ENCODE measurements at regions not wholly inside any gene's neighbourhood (a gene's known extent, or its start where the extent isn't known, plus 50 kb on each side); places are given as distances from the start of the nearest gene placed in this dataset.

GRCh38 chr1:29784276-29785136, 548.2 kb downstream of the PTPRU start:
- no peak overlapping the region for H3K9ac ChIP-seq (ENCODE audit: low read length)
- no peak overlapping the region for H3K4me3 ChIP-seq (ENCODE audit: low read length)
- H3K27me3 ChIP-seq (ENCODE audit: control insufficient read depth, insufficient read depth, low read length): peaks cover 6% of the 10 kb centered on the region
- no peak overlapping the region for H3K27ac ChIP-seq (ENCODE audit: low read depth, low read length)
- no peaks in the 10 kb centered on the region for H3K4me1 ChIP-seq (ENCODE audit: control insufficient read depth, insufficient read depth, low read length)
- no peaks in the 10 kb centered on the region for H3K36me3 ChIP-seq (ENCODE audit: control insufficient read depth, insufficient read depth, low read length)

GRCh38 chr1:29783508-29784275, 547.4 kb downstream of the PTPRU start:
- H3K27ac ChIP-seq (ENCODE audit: low read depth, low read length): no peak overlapping the region
- no peak overlapping the region for H3K4me3 ChIP-seq (ENCODE audit: low read length)
- no peaks in the 10 kb centered on the region for H3K36me3 ChIP-seq (ENCODE audit: control insufficient read depth, insufficient read depth, low read length)
- no peaks in the 10 kb centered on the region for H3K4me1 ChIP-seq (ENCODE audit: control insufficient read depth, insufficient read depth, low read length)
- H3K27me3 ChIP-seq (ENCODE audit: control insufficient read depth, insufficient read depth, low read length): peaks cover 6% of the 10 kb centered on the region
- no peak overlapping the region for H3K9ac ChIP-seq (ENCODE audit: low read length)

- Histone ChIP-seq H3K4me1 (ENCODE audit: control insufficient read depth, insufficient read depth, low read length) (no peaks in the 10 kb centered on the region), H3K4me3 (ENCODE audit: low read length) (no peak overlapping the region), H3K27me3 (ENCODE audit: control insufficient read depth, insufficient read depth, low read length) (peaks cover 6% of the 10 kb centered on the region), H3K9ac (ENCODE audit: low read length) (no peak overlapping the region), H3K36me3 (ENCODE audit: control insufficient read depth, insufficient read depth, low read length) (no peaks in the 10 kb centered on the region), H3K27ac (ENCODE audit: low read depth, low read length) (no peak overlapping the region)
Observed at GRCh38 chr1:29782846-29783507, 546.7 kb downstream of the PTPRU start.

- Histone ChIP-seq H3K9ac (ENCODE audit: low read length) (no peak overlapping the region), H3K4me1 (ENCODE audit: control insufficient read depth, insufficient read depth, low read length) (no peaks in the 10 kb centered on the region)
Observed at GRCh38 chr1:29779146-29779545, 542.8 kb downstream of the PTPRU start.

GRCh38 chr1:29777522-29777921, 541.2 kb downstream of the PTPRU start:
- no peaks in the 10 kb centered on the region for H3K4me1 ChIP-seq (ENCODE audit: control insufficient read depth, insufficient read depth, low read length)
- no peaks in the 10 kb centered on the region for H3K36me3 ChIP-seq (ENCODE audit: control insufficient read depth, insufficient read depth, low read length)
- H3K4me3 ChIP-seq (ENCODE audit: low read length): no peak overlapping the region
- no peaks in the 10 kb centered on the region for H3K27me3 ChIP-seq (ENCODE audit: control insufficient read depth, insufficient read depth, low read length)
- H3K9ac ChIP-seq (ENCODE audit: low read length): no peak overlapping the region
- no peak overlapping the region for H3K27ac ChIP-seq (ENCODE audit: low read depth, low read length)

More at GRCh38 chr1:29779146-29779545, 542.8 kb downstream of the PTPRU start:
- Histone ChIP-seq H3K27me3 (ENCODE audit: control insufficient read depth, insufficient read depth, low read length) (no peaks in the 10 kb centered on the region), H3K36me3 (ENCODE audit: control insufficient read depth, insufficient read depth, low read length) (no peaks in the 10 kb centered on the region), H3K4me3 (ENCODE audit: low read length) (no peak overlapping the region), H3K27ac (ENCODE audit: low read depth, low read length) (no peak overlapping the region)

- no peak overlapping the region for H3K4me3 ChIP-seq (ENCODE audit: low read length)
- no peaks in the 10 kb centered on the region for H3K36me3 ChIP-seq (ENCODE audit: control insufficient read depth, insufficient read depth, low read length)
- H3K27ac ChIP-seq (ENCODE audit: low read depth, low read length): no peak overlapping the region
- no peak overlapping the region for H3K9ac ChIP-seq (ENCODE audit: low read length)
- H3K27me3 ChIP-seq (ENCODE audit: control insufficient read depth, insufficient read depth, low read length): no peaks in the 10 kb centered on the region
- no peaks in the 10 kb centered on the region for H3K4me1 ChIP-seq (ENCODE audit: control insufficient read depth, insufficient read depth, low read length)
Observed at GRCh38 chr1:29774355-29774754, 538.0 kb downstream of the PTPRU start.

- H3K36me3 ChIP-seq (ENCODE audit: control insufficient read depth, insufficient read depth, low read length): no peaks in the 10 kb centered on the region
- H3K4me3 ChIP-seq (ENCODE audit: low read length): no peak overlapping the region
- H3K27ac ChIP-seq (ENCODE audit: low read depth, low read length): no peak overlapping the region
- H3K27me3 ChIP-seq (ENCODE audit: control insufficient read depth, insufficient read depth, low read length): no peaks in the 10 kb centered on the region
- no peaks in the 10 kb centered on the region for H3K4me1 ChIP-seq (ENCODE audit: control insufficient read depth, insufficient read depth, low read length)
- H3K9ac ChIP-seq (ENCODE audit: low read length): no peak overlapping the region
Observed at GRCh38 chr1:29772584-29773100, 536.3 kb downstream of the PTPRU start.

GRCh38 chr1:29767769-29768425, 531.6 kb downstream of the PTPRU start:
- no peak overlapping the region for H3K4me3 ChIP-seq (ENCODE audit: low read length)

GRCh38 chr1:29767088-29767685, 530.9 kb downstream of the PTPRU start:
- no peaks in the 10 kb centered on the region for H3K36me3 ChIP-seq (ENCODE audit: control insufficient read depth, insufficient read depth, low read length)
- no peak overlapping the region for H3K4me3 ChIP-seq (ENCODE audit: low read length)
- no peaks in the 10 kb centered on the region for H3K4me1 ChIP-seq (ENCODE audit: control insufficient read depth, insufficient read depth, low read length)
- no peak overlapping the region for H3K27ac ChIP-seq (ENCODE audit: low read depth, low read length)
- no peak overlapping the region for H3K9ac ChIP-seq (ENCODE audit: low read length)
- H3K27me3 ChIP-seq (ENCODE audit: control insufficient read depth, insufficient read depth, low read length): no peaks in the 10 kb centered on the region

More at GRCh38 chr1:29767769-29768425, 531.6 kb downstream of the PTPRU start:
- H3K27ac ChIP-seq (ENCODE audit: low read depth, low read length): no peak overlapping the region
- no peaks in the 10 kb centered on the region for H3K27me3 ChIP-seq (ENCODE audit: control insufficient read depth, insufficient read depth, low read length)
- no peak overlapping the region for H3K9ac ChIP-seq (ENCODE audit: low read length)
- no peaks in the 10 kb centered on the region for H3K36me3 ChIP-seq (ENCODE audit: control insufficient read depth, insufficient read depth, low read length)
- H3K4me1 ChIP-seq (ENCODE audit: control insufficient read depth, insufficient read depth, low read length): no peaks in the 10 kb centered on the region

- Histone ChIP-seq H3K4me1 (ENCODE audit: control insufficient read depth, insufficient read depth, low read length) (no peaks in the 10 kb centered on the region), H3K27me3 (ENCODE audit: control insufficient read depth, insufficient read depth, low read length) (no peaks in the 10 kb centered on the region), H3K27ac (ENCODE audit: low read depth, low read length) (no peak overlapping the region), H3K9ac (ENCODE audit: low read length) (no peak overlapping the region), H3K36me3 (ENCODE audit: control insufficient read depth, insufficient read depth, low read length) (no peaks in the 10 kb centered on the region), H3K4me3 (ENCODE audit: low read length) (no peak overlapping the region)
Observed at GRCh38 chr1:29762635-29763034, 526.3 kb downstream of the PTPRU start.

GRCh38 chr1:29761159-29761928, 525.0 kb downstream of the PTPRU start:
- H3K4me3 ChIP-seq (ENCODE audit: low read length): no peak overlapping the region
- H3K27ac ChIP-seq (ENCODE audit: low read depth, low read length): no peak overlapping the region
- no peaks in the 10 kb centered on the region for H3K27me3 ChIP-seq (ENCODE audit: control insufficient read depth, insufficient read depth, low read length)
- H3K9ac ChIP-seq (ENCODE audit: low read length): no peak overlapping the region
- H3K4me1 ChIP-seq (ENCODE audit: control insufficient read depth, insufficient read depth, low read length): no peaks in the 10 kb centered on the region
- H3K36me3 ChIP-seq (ENCODE audit: control insufficient read depth, insufficient read depth, low read length): no peaks in the 10 kb centered on the region
